ENCODE measurements at regions not wholly inside any gene's neighbourhood (a gene's known extent, or its start where the extent isn't known, plus 50 kb on each side); places are given as distances from the start of the nearest gene placed in this dataset.

GRCh38 chr14:101496776-101497683, 64.3 kb upstream of the DIO3 start:
- CTCF ChIA-PET = no interaction called here
- intact Hi-C loops (cut with micrococcal nuclease) = no loop called here

More at GRCh38 chr14:101496776-101497683, 64.3 kb upstream of the DIO3 start:
- Histone ChIP-seq H3K4me2 (ENCODE audit: low read length) (no peak overlapping the region), H3K9me2 (ENCODE audit: insufficient read depth) (no peaks in the 10 kb centered on the region), H3K4me3 (replicated peaks in 1 of 2; ENCODE audit: low read depth in 1 of 2, low read length in 2 of 2) (no peak overlapping the region), H3K36me3 (ENCODE audit: control insufficient read depth in 1 of 2, insufficient read depth in 2 of 2, low read length in 2 of 2) (no peaks in the 10 kb centered on the region), H3K4me1 (ENCODE audit: control insufficient read depth in 1 of 2, insufficient read depth in 2 of 2, low read length in 2 of 2) (no peaks in the 10 kb centered on the region), H2AFZ (ENCODE audit: low read depth, low read length, poor library complexity, severe bottlenecking) (no peak overlapping the region), H3K9me3 (ENCODE audit: control insufficient read depth in 1 of 2, insufficient read depth in 1 of 2, low read depth in 1 of 2, low read length in 2 of 2) (no peaks in the 10 kb centered on the region), H4K20me1 (ENCODE audit: insufficient read depth) (no peaks in the 10 kb centered on the region), H3K9ac (ENCODE audit: low read length) (no peak overlapping the region), H3K27ac (ENCODE audit: low read depth, low read length) (no peak overlapping the region), H3K27me3 (ENCODE audit: insufficient read depth, low read length) (no peaks in the 10 kb centered on the region), H3K79me2 (ENCODE audit: insufficient read depth, low read length) (no peaks in the 10 kb centered on the region)
- TF ChIP-seq POLR2A (IDR thresholded peaks at IDR 0.05; ENCODE audit: borderline replicate concordance, extremely low read depth, insufficient read depth, insufficient read length) (no peak), POLR2AphosphoS5 (IDR thresholded peaks at IDR 0.05; ENCODE audit: low read depth, low read length) (no peak), SIN3A (IDR thresholded peaks at IDR 0.05; ENCODE audit: low read depth) (no peak), FOSL1 (IDR thresholded peaks at IDR 0.05; ENCODE audit: low read depth) (no peak), MAX (IDR thresholded peaks at IDR 0.05) (no peak), CTCF (IDR thresholded peaks at IDR 0.05 in 2 of 3, conservative IDR thresholded peaks at IDR 0.05 in 1 of 3; ENCODE audit: borderline replicate concordance in 1 of 3, insufficient read depth in 1 of 3, low read depth in 2 of 3, low read length in 2 of 3) (no peak), YY1 (IDR thresholded peaks at IDR 0.05; ENCODE audit: extremely low read depth, insufficient replicate concordance, low read depth, low read length) (no peak), ZNF274 (IDR thresholded peaks at IDR 0.05; ENCODE audit: low read depth, low read length) (no peak), CEBPB (IDR thresholded peaks at IDR 0.05; ENCODE audit: low read depth) (no peak), SRF (IDR thresholded peaks at IDR 0.05; ENCODE audit: low read depth) (no peak)
- POLR2A ChIA-PET = no interaction called here
- ATAC-seq (no peak), DNase-seq (ENCODE audit: low read depth, low spot score) (no peak)
- RAD21 ChIA-PET (ENCODE audit: low non-redundant PET in 1 of 2, low total read pairs in 2 of 2, uncharacterized antibody in 2 of 2, unreplicated experiment in 2 of 2) = no interaction called here
- BruUV-seq (replicated peaks) = no TSS peak
